HG02588 (cell line): ENCODE measurements at regions not wholly inside any gene's neighbourhood (a gene's known extent, or its start where the extent isn't known, plus 50 kb on each side); places are given as distances from the start of the nearest gene placed in this dataset.

Experiments
- ATAC-seq: cut with Tn5 transposase; IDR thresholded peaks from one replicate; pipeline ENCODE4 v1.9.1; 2021; ENCODE audit warnings: mild to moderate bottlenecking, moderate library complexity; ENCODE audit not compliant: unreplicated experiment

DNA sequence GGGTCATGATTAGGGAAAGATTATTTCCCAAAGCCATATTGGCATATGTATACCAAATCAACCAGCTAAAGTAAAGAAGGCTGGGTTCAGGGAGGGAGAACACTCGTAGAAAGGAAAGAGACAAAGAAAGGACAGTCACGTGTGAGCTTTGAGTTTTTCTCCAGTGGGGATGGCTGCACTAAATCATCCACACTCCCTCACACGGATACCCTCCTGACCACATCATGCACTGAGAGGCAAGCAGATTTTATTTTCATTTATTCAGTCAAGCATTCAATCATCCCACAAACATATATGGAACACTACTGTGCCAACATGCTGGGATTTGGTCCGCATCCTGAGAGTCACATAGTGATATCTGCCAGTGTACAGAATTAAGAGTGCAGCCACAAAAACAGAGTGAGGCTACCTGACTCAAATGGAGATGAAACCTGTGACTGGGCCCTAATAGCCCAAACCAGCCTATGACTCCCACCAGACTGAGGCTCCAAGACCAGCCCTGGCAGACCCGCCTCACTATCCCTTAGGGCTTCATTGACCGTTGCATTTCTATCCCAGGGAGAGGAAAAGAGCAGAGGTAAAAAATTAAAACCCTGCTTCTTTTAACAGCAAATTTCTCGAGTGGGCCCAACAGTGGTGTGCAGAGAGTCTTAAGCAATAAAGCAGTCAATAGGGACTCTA is 155.9 kb downstream of the BARHL2 start:
- no peak for ATAC-seq

DNA sequence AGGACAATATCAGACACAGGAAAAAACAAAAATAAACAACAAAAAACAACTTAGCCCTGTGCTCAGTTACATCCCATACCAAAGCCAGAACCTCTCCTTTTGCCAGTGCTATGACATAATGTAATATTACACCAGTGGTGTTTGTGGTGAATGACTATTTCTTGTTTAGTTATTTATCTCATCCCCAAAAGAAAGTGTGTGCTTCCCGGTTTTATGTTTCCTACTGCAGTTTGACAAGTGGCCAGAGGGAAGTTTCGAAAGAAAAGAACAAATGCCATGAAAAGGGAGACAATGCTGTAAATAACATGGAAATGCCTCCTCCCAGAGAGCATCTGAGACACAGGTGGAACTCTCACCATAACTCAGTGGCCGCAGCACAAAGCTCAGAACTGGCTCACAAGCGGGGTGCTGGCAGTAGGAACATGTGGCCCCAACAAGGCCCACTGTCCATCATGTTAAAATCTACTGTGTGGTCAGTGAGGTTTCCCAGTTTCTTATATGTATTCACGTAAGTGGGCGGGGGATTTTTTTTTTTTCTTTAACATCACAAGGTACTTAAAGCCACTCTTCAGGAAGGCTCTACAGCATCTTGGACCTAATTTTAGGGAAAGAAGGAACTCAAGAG is 158.2 kb downstream of the BARHL2 start:
- ATAC-seq = no peak

DNA sequence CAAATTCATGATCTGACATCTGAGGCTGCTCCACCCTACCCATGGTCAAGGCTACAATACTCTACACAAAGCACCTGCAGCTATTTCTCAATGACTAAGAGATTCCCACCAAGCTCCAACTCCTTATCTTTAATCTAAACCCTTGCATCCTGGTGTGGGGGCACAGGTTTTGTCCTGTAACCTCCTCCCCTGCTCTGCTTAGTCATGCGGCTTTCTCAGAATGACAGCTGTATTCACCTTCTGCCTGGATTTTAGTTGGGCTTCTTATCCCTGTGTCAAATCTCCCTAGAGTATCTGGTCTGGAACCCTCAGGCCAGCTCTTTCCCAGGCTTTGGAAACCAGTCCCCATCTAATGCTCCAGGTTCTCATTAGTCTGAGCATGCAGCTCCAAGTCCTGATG is 159.0 kb downstream of the BARHL2 start:
- ATAC-seq = no peak

- no peak for ATAC-seq
Measured at GRCh38 chr1:90557706-90558105, 159.4 kb downstream of the BARHL2 start.

DNA sequence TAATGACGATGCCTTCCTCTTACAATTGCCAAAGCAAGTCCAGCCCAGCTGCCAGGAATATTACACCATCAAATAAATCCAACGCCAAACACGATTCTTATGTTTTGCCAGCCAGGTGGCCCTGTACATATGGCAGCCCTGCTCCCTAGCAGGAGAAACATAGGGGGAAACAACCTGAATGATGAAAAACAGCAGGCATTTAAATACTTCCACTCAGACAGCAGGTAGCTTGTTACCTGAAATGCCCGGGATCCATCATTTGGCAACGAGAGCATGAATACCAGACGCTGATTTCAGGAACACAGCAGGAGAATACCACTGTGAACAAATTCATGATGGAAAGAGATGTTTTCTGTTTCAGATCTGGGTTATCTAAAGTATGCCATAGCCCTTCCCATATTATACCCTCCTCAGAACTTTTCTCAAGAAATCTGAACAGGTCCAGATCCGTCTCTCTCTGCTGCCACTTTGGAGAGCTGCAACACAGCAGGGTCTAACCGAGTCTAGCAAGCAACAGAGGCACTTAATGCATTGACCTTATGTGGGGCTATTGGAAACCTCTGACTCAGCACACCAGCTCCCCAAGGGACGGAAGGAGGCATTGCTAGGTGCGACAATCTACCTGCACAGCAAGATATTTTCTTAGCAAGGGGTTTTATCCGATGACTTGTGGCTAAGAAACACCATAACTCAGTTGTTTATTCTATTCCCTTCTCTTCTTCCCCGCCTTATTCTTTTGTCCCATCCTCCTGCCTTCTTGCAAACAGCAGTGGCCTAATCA is 166.3 kb downstream of the BARHL2 start:
- ATAC-seq = no peak

- ATAC-seq = no peak
Measured at GRCh38 chr1:90544356-90544755, 172.7 kb downstream of the BARHL2 start.

- no peak for ATAC-seq
Measured at GRCh38 chr1:90537606-90538362, 179.3 kb downstream of the BARHL2 start.

GRCh38 chr1:90534663-90535295 is 182.3 kb downstream of the BARHL2 start:
- ATAC-seq = no peak

DNA sequence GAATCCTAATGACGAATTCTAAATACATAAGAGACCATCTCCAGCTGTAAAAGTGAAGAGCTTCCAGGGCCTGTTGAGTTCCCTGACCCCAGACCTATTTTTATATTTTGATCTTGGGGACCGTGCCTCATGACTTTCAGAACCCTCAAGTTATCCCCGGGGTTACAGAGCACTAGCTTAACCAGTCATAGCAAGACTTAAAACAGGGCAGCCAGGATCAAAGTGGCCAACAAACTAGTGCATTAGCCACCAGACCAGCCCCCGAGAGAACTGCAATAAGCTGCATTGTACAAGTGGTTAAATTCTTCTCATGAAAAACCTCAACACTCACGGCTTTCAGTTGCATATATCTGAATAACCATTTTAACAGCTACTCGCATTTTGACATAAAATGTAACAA is 183.0 kb downstream of the BARHL2 start:
- ATAC-seq = no peak

DNA sequence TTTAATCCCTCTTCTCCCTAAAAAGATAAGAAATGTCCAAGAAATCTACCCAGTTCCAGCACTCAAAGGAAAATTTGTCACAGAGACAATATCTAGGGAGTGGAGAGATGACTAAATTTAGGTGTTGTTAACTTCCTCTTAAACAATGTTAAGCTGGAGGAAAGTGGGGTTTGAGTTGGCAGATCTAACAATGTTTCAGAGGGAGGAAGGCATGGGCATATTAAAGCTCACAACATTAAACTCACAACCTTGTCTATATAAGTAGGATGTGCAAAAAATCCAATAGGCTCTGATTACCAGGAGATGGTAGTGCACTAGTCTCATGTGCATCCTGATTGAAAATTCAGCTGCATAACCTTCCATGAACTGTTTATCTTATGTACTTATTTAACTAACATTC is 190.1 kb downstream of the BARHL2 start:
- ATAC-seq = no peak

DNA sequence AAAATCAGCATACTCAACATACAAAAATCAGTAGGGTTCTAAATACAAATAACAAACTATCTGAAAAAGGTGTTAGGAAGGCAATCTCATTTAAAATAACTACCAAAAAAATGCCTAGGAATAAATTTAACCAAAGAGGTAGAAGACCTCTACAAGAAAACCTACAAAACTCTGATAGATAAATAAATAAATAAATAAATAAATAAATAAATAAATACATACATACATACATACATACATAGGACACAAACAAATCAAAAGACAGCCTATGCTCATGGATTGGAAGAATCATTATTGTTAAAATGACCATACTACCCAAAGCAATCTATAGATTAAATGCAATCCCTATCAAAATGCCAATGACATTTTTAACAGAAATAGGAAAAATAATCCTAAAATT is 194.7 kb downstream of the BARHL2 start:
- no peak for ATAC-seq

GRCh38 chr1:90513956-90514355 is 203.1 kb downstream of the BARHL2 start:
- no peak for ATAC-seq

DNA sequence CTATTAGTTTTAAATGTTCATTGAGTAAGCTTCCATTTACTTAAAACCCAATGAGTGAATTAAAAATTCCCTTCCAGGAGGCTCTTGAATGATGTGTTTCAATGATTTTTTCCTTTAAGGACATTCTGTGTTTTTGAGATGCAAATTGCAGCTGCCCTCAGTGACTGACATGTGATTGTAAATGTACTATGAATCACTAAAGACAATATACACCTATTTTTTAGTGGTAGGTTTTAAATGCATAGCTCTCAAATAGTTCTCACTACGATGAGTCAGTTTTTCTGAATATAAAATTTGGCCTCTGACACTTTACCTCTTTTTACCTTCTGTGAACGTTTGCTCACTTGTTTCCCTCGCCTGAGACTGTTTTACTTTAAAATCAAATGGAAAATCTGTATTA is 204.7 kb downstream of the BARHL2 start:
- ATAC-seq = no peak

- ATAC-seq = no peak
Measured at GRCh38 chr1:90510143-90510542, 207.0 kb downstream of the BARHL2 start.

DNA sequence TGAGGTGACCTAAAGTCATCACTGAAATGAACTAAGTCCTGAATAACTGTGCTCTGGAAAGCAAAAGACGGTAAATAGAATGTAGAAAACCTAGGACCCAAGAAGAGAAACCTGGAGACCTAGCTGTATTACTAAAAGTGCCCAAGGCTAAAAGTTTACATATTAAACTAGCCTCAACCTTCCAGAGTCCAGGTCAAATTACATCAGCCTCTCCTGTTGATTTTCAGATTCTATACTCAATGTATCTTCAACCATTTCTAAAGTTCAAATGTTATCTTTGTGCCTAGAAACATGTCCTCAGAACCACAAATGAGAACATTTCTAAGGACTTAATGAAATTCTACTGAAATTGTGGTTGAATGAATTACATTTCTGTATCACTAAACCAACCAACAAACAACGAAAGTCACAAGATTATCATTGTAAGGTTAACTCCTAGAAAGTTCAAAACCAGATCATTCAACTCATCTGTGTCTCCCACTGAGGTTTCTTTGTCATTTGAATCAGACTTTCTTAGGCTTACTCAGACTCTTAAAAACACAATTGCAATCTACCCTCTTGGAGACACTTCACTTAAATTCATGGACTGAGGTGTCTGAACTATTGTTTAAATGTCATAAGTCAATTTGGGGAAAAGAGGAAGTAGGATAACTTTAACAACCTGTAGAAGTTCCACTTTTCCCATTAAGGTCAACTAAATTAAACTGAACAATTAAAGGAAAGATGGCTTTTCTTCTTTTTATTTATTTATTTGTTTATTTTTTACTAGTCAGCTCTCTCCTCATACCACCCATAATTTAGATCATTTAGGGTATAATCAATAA is 207.7 kb downstream of the BARHL2 start:
- ATAC-seq = peak; percentile 67

- ATAC-seq = no peak
Measured at GRCh38 chr1:90508376-90509167, 208.5 kb downstream of the BARHL2 start.

GRCh38 chr1:90507173-90507572 is 209.9 kb downstream of the BARHL2 start:
- no peak for ATAC-seq

DNA sequence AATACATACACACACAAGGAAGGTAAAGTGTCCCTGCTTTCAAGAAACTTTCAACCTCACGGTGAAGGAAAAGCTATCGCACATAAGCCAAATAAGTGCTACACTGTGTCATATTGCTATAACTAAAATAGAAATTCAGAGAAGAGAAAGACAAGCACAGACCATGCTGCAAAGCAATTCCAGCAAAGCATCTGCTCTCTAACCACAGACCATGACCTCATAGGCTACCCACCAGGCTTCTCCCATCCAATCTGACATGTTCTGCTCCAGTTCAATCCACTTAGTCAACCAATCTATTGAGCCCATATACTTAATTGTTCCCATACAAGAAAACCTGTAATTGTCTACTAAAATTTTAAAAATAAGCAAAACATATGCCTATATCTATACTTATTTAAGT is 211.3 kb downstream of the BARHL2 start:
- no peak for ATAC-seq

GRCh38 chr1:90504509-90504908 is 212.6 kb downstream of the BARHL2 start:
- no peak for ATAC-seq
